ENCODE measurements at regions not wholly inside any gene's neighbourhood (a gene's known extent, or its start where the extent isn't known, plus 50 kb on each side); places are given as distances from the start of the nearest gene placed in this dataset.

DNA sequence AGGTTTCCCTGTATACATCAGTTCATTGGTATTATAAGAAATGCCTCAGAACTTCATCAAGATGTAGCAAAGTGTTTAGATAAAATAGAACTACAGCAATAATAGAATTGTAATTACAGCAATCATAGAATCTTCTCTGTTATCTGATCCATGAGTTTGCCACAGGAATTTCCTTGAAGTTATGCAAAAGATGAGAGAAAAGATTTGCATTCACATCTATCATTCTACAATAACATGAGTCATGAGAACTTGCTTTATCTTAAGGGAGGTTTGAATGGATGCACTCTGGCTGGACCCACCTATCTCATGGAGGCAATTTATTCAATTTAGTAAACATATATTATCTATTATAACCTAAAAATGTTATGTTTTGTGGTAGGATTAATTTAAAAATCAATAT is 329.8 kb upstream of the EPHA7 start:
- Histone ChIP-seq H3K4me3 (no peak overlapping the region), H3K4me1 (no peaks in the 10 kb centered on the region), H3K36me3 (no peaks in the 10 kb centered on the region), H3K9me3 (peaks cover 0 to 2% (median 0%) of the 10 kb centered on the region in 4 donors), H3K27me3 (no peaks in the 10 kb centered on the region), H3K27ac (no peak overlapping the region)
- TF ChIP-seq EP300 (IDR thresholded peaks at IDR 0.05) (no peak), POLR2A (IDR thresholded peaks at IDR 0.05) (no peak)
- no peak for DNase-seq (ENCODE audit: low spot score in 2 of 2)

DNA sequence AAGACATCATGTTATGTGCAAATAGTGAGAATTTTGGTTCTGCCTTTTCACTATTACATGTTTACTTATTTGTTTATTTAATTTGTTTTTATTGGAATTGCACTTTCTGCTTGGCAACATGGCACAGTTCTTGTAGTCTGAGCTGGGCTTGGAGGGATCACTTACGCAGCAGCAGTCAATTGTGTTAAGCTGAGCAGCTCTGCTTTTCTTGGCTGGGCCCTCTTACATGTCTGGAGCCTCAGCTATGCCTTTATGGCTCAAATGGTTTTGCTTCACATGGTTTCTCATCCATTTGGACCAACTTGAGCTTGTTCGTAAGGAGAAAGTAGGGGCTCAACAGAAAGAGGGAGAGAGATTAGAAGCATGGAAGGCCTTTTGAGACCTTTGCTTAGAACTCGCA is 327.5 kb upstream of the EPHA7 start:
- no peaks in the 10 kb centered on the region for H3K4me1 ChIP-seq
- DNase-seq (ENCODE audit: low spot score in 2 of 2): no peak
- H3K36me3 ChIP-seq: no peaks in the 10 kb centered on the region
- TF ChIP-seq CTCF (IDR thresholded peaks at IDR 0.05) (no peak), POLR2A (IDR thresholded peaks at IDR 0.05) (no peak), EP300 (IDR thresholded peaks at IDR 0.05) (no peak)
- 90 to 97% methylated on average over 3 of the region's 3 CpGs for WGBS, 2 donors
- H3K27ac ChIP-seq: no peak overlapping the region
- no peak overlapping the region for H3K4me3 ChIP-seq
- peaks cover 0 to 5% (median 0%) of the 10 kb centered on the region in 4 donors for H3K9me3 ChIP-seq
- no peaks in the 10 kb centered on the region for H3K27me3 ChIP-seq

DNA sequence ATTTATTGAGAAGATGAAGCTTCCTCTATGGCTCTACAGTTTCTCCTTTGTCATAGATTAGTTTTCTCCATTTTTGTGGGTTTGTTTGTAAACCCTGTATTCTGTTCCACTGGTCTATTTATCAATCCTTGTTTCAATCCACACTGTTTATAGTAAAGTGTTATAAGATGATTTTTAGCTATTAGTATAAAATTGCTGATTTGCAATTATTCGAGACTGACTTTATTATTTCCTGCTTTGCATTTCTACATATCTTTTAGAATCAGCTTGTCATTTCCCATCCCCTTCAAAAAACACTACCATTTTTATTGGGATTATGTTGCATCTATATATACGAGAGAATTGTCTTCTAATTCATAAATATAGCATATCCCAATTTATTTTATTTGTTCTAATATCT is 325.9 kb upstream of the EPHA7 start:
- TF ChIP-seq CTCF (IDR thresholded peaks at IDR 0.05) (no peak), POLR2A (IDR thresholded peaks at IDR 0.05) (no peak)
- H3K27me3 ChIP-seq: no peaks in the 10 kb centered on the region
- WGBS, 2 donors: 83 to 89% methylated on average over 2 of the region's 2 CpGs
- no peak overlapping the region for H3K4me3 ChIP-seq
- no peak overlapping the region for H3K27ac ChIP-seq
- H3K9me3 ChIP-seq: peaks cover 0 to 5% (median 0%) of the 10 kb centered on the region in 4 donors
- no peak for DNase-seq (ENCODE audit: low spot score in 2 of 2)
- H3K4me1 ChIP-seq: no peaks in the 10 kb centered on the region
- no peaks in the 10 kb centered on the region for H3K36me3 ChIP-seq

GRCh38 chr6:93735099-93735498 is 315.7 kb upstream of the EPHA7 start:
- Histone ChIP-seq H3K4me3 (no peak overlapping the region), H3K27ac (no peak overlapping the region), H3K9me3 (no peaks in the 10 kb centered on the region), H3K27me3 (no peaks in the 10 kb centered on the region), H3K36me3 (no peaks in the 10 kb centered on the region), H3K4me1 (no peaks in the 10 kb centered on the region)
- TF ChIP-seq EP300 (IDR thresholded peaks at IDR 0.05) (no peak), POLR2A (IDR thresholded peaks at IDR 0.05) (no peak), CTCF (IDR thresholded peaks at IDR 0.05) (no peak)
- no peak for DNase-seq (ENCODE audit: low spot score in 2 of 2)
- 90 to 93% methylated on average over 3 of the region's 3 CpGs for WGBS, 2 donors

- Histone ChIP-seq H3K27me3 (no peaks in the 10 kb centered on the region), H3K9me3 (no peaks in the 10 kb centered on the region), H3K36me3 (no peaks in the 10 kb centered on the region), H3K4me1 (no peaks in the 10 kb centered on the region), H3K4me3 (no peak overlapping the region), H3K27ac (no peak overlapping the region)
- WGBS, 2 donors: 84 to 93% methylated on average over 1 of the region's 1 CpG
- TF ChIP-seq CTCF (IDR thresholded peaks at IDR 0.05) (no peak), POLR2A (IDR thresholded peaks at IDR 0.05) (no peak), EP300 (IDR thresholded peaks at IDR 0.05) (no peak)
- DNase-seq (ENCODE audit: low spot score in 2 of 2): no peak
Observed at GRCh38 chr6:93731306-93731705, 311.9 kb upstream of the EPHA7 start.

DNA sequence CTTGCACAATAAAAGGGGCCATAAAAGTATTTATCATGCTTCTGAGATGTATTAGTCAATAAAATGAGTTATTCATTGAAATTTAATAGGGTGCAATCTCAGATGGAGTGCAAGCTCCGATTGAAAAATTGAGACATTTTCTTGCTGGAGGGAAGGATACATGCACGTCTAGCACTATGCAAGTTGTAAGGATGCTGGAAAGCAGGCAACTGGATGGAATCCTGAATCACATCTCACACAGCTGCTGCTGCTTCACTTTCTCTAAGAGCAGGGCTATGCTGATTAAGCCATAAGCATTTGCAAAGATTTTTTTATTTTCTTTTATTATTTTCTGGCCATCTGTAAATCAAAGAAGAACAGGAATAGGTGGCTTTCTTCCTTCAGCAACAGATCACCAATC is 308.8 kb upstream of the EPHA7 start:
- TF ChIP-seq EP300 (IDR thresholded peaks at IDR 0.05): no peak
- TF ChIP-seq POLR2A (IDR thresholded peaks at IDR 0.05): no peak
- no peak for TF ChIP-seq CTCF (IDR thresholded peaks at IDR 0.05)
- Histone ChIP-seq H3K4me1 (no peaks in the 10 kb centered on the region), H3K36me3 (no peaks in the 10 kb centered on the region), H3K27ac (no peak overlapping the region), H3K4me3 (no peak overlapping the region), H3K9me3 (no peaks in the 10 kb centered on the region), H3K27me3 (no peaks in the 10 kb centered on the region)
- no peak for DNase-seq (ENCODE audit: low spot score in 2 of 2)
- 53 to 69% methylated on average over 2 of the region's 2 CpGs for WGBS, 2 donors

Measured in tibial nerve (tissue), 4 donors.